ENCODE measurements at regions not wholly inside any gene's neighbourhood (a gene's known extent, or its start where the extent isn't known, plus 50 kb on each side); places are given as distances from the start of the nearest gene placed in this dataset.

DNA sequence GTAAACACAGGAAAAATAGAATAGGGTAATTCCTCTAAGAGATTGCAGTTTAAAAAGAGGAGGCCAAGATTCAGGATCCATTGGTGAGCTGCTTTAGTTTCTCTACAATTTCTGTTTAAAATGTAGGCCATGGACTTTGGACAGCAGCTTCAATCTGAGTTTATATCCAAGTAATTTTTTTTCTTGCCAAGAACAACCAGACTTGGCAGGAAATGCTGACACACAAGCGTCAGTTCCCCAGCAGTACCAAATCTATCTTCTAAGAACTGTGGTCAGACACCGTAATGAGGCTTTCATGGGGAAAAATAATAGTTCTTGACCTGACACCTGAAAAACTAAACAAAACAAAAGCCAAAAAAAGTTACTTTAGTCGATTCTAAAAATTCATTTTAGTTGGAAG is 528.8 kb downstream of the CSNK1G3 start:
- H3K9me3 Mint-ChIP-seq (ENCODE audit: low read depth): peaks cover 11% of the 10 kb centered on the region
- H3K27ac Mint-ChIP-seq: no peak overlapping the region

DNA sequence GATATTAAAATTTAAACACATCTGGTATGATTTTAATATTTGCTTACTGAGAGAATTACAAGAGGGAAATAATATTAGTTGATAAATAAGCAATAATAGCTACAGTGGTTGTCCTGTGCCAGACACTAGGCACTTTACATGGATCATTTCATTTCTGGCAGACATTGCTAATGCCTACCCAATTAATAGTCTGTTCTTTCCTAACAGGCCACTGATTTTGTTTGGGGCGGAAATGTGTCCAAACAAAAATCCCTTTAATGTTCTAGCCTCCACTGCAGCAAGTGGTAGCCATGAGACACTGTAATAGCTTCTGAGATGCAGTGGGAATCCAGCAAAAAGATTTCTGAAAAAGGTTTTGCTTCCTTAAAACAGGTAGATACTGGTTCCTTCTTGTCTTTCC is 527.4 kb downstream of the CSNK1G3 start:
- Mint-ChIP-seq H3K27me3 (no peaks in the 10 kb centered on the region), H3K36me3 (ENCODE audit: insufficient read depth) (no peaks in the 10 kb centered on the region), H3K27ac (no peak overlapping the region), H3K4me1 (ENCODE audit: low read depth) (peaks cover 16% of the 10 kb centered on the region), H3K4me3 (ENCODE audit: low read depth) (no peak overlapping the region), H3K9me3 (ENCODE audit: low read depth) (peaks cover 11% of the 10 kb centered on the region)
- TF ChIP-seq, protein P1, sequence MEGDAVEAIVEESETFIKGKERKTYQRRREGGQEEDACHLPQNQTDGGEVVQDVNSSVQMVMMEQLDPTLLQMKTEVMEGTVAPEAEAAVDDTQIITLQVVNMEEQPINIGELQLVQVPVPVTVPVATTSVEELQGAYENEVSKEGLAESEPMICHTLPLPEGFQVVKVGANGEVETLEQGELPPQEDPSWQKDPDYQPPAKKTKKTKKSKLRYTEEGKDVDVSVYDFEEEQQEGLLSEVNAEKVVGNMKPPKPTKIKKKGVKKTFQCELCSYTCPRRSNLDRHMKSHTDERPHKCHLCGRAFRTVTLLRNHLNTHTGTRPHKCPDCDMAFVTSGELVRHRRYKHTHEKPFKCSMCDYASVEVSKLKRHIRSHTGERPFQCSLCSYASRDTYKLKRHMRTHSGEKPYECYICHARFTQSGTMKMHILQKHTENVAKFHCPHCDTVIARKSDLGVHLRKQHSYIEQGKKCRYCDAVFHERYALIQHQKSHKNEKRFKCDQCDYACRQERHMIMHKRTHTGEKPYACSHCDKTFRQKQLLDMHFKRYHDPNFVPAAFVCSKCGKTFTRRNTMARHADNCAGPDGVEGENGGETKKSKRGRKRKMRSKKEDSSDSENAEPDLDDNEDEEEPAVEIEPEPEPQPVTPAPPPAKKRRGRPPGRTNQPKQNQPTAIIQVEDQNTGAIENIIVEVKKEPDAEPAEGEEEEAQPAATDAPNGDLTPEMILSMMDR (IDR thresholded peaks at IDR 0.05; ENCODE audit: unreplicated experiment): no peak
- no peak for DNase-seq (ENCODE audit: low spot score, unreplicated experiment)

More for the DNA sequence above, 528.8 kb downstream of the CSNK1G3 start:
- Mint-ChIP-seq H3K27me3 (no peaks in the 10 kb centered on the region), H3K4me1 (ENCODE audit: low read depth) (peaks cover 18% of the 10 kb centered on the region), H3K4me3 (ENCODE audit: low read depth) (no peak overlapping the region), H3K36me3 (ENCODE audit: insufficient read depth) (no peaks in the 10 kb centered on the region)
- DNase-seq (ENCODE audit: low spot score, unreplicated experiment): no peak
- TF ChIP-seq, protein P1 (IDR thresholded peaks at IDR 0.05; ENCODE audit: unreplicated experiment): no peak

DNA sequence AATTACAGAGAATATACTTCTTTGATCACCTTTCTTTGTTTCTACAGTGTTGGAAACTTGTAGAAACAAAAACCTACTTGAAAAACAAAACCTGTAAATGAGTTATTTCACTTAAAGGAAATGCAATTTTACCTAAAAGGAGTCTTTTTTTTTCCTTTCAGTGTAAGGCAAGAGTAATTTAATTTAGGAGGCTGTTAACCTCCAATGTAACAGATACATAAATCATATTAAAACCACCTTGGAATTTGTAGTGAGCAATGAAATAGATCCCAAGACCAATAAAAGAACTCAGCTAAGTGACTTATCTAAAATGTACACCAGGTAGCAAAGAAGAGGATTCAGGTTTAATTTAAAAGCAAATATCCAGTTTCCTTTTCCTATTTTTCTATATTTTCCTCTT is 524.8 kb downstream of the CSNK1G3 start:
- H3K36me3 Mint-ChIP-seq (ENCODE audit: insufficient read depth): no peaks in the 10 kb centered on the region
- TF ChIP-seq, protein P1 (IDR thresholded peaks at IDR 0.05; ENCODE audit: unreplicated experiment): no peak
- no peak overlapping the region for H3K4me3 Mint-ChIP-seq (ENCODE audit: low read depth)
- H3K27me3 Mint-ChIP-seq: no peaks in the 10 kb centered on the region
- no peak for DNase-seq (ENCODE audit: low spot score, unreplicated experiment)
- H3K4me1 Mint-ChIP-seq (ENCODE audit: low read depth): peaks cover 31% of the 10 kb centered on the region
- no peak overlapping the region for H3K27ac Mint-ChIP-seq
- H3K9me3 Mint-ChIP-seq (ENCODE audit: low read depth): peaks cover 11% of the 10 kb centered on the region

DNA sequence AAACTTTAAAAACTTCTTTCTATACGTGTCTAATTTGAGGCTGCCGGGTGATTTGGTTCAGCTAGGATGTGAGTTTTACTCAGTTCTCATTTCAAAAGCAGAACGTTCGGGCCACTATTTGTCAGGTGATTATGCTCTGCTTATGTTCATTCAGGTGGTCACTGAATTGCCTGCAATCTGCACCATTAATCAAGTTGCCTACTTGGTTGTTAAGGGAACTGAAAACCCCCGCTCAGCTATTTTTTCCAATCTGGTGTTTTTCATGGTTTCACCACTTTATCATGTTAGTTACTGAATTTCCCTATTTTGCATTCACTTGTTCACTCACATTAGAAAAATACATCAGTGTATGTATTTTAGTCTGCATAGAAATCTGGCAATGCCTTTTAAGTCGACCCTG is 523.0 kb downstream of the CSNK1G3 start:
- Mint-ChIP-seq H3K4me3 (ENCODE audit: low read depth) (no peak overlapping the region), H3K9me3 (ENCODE audit: low read depth) (no peaks in the 10 kb centered on the region), H3K4me1 (ENCODE audit: low read depth) (peaks cover 31% of the 10 kb centered on the region), H3K27ac (peak overlapping the region; percentile 65), H3K36me3 (ENCODE audit: insufficient read depth) (no peaks in the 10 kb centered on the region), H3K27me3 (no peaks in the 10 kb centered on the region)
- TF ChIP-seq, protein P1 (IDR thresholded peaks at IDR 0.05; ENCODE audit: unreplicated experiment): no peak
- DNase-seq (ENCODE audit: low spot score, unreplicated experiment): no peak

DNA sequence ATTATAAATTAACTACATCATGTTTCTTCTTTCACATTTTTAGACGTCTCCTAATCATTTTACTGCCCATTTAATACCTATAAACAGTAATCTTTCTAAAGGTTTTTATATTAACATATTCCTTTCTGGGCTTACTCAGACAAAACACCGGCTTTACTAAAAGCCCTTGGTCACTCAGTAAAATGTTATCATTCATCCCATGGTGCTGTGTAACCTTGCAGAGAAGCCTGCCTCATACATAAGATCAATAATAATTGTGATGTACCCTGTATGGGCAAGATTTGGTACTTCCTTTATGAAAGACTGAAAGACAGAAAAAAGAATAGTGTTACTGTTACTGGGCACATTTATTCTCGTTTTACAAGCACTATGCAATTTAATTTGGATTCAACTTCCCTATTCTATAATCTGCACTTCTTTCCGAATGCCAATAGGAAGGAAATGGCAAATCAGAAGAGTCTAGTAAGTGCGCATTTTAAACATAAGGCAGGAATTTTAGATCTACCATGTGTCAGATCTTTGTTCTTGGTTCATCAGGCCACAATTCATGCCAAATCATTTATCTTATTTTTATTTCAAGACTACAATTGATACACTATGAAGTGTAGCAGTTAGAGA is 522.2 kb downstream of the CSNK1G3 start:
- no peaks in the 10 kb centered on the region for H3K9me3 Mint-ChIP-seq (ENCODE audit: low read depth)
- TF ChIP-seq, protein P1 (IDR thresholded peaks at IDR 0.05; ENCODE audit: unreplicated experiment): no peak
- H3K4me3 Mint-ChIP-seq (ENCODE audit: low read depth): no peak overlapping the region
- H3K27me3 Mint-ChIP-seq: no peaks in the 10 kb centered on the region
- peaks cover 35% of the 10 kb centered on the region for H3K4me1 Mint-ChIP-seq (ENCODE audit: low read depth)
- H3K36me3 Mint-ChIP-seq (ENCODE audit: insufficient read depth): no peaks in the 10 kb centered on the region
- DNase-seq (ENCODE audit: low spot score, unreplicated experiment): no peak
- peak overlapping the region; percentile 17 for H3K27ac Mint-ChIP-seq
